ENCODE measurements at regions not wholly inside any gene's neighbourhood (a gene's known extent, or its start where the extent isn't known, plus 50 kb on each side); places are given as distances from the start of the nearest gene placed in this dataset.

GRCh38 chr7:41822259-41822817, 119.4 kb upstream of the INHBA start:
- DNase-seq (ENCODE audit: low read depth), result no peak
- no peak for TF ChIP-seq CTCF (conservative IDR thresholded peaks at IDR 0.05; ENCODE audit: low read length)
- H3K4me3 ChIP-seq (ENCODE audit: low read length), result no peak overlapping the region

GRCh38 chr7:41821521-41822213, 118.8 kb upstream of the INHBA start:
- no peak for DNase-seq (ENCODE audit: low read depth)
- TF ChIP-seq CTCF (conservative IDR thresholded peaks at IDR 0.05; ENCODE audit: low read length), result no peak
- H3K4me3 ChIP-seq (ENCODE audit: low read length), result no peak overlapping the region

- no peak for DNase-seq (ENCODE audit: low read depth)
- no peak for TF ChIP-seq CTCF (conservative IDR thresholded peaks at IDR 0.05; ENCODE audit: low read length)
- H3K4me3 ChIP-seq (ENCODE audit: low read length), result no peak overlapping the region
These were observed 117.3 kb upstream of the INHBA start for GRCh38 chr7:41820111-41820671.

- no peak for TF ChIP-seq CTCF (conservative IDR thresholded peaks at IDR 0.05; ENCODE audit: low read length)
- H3K4me3 ChIP-seq (ENCODE audit: low read length), result no peak overlapping the region
- DNase-seq (ENCODE audit: low read depth), result no peak
These were observed 116.8 kb upstream of the INHBA start for GRCh38 chr7:41819645-41820044.

- no peak overlapping the region for H3K4me3 ChIP-seq (ENCODE audit: low read length)
- no peak for TF ChIP-seq CTCF (conservative IDR thresholded peaks at IDR 0.05; ENCODE audit: low read length)
- DNase-seq (ENCODE audit: low read depth), result no peak
These were observed 116.0 kb upstream of the INHBA start for GRCh38 chr7:41818765-41819398.

- DNase-seq (ENCODE audit: low read depth), result peak; percentile 64
- TF ChIP-seq CTCF (conservative IDR thresholded peaks at IDR 0.05; ENCODE audit: low read length), result no peak
- no peak overlapping the region for H3K4me3 ChIP-seq (ENCODE audit: low read length)
These were observed 114.5 kb upstream of the INHBA start for GRCh38 chr7:41817386-41817785.

All from AG10803 (cell line).